GM12878 (cell line): ENCODE measurements at regions not wholly inside any gene's neighbourhood (a gene's known extent, or its start where the extent isn't known, plus 50 kb on each side); places are given as distances from the start of the nearest gene placed in this dataset.

ENCODE experiments used
- ATAC-seq: fragments of 200-7000 bp; cut with Tn5 transposase; 3 replicates; pipeline ENCODE4 v1.9.1; 2020; ENCODE audit warnings: mild to moderate bottlenecking, moderate library complexity
- BruUV-seq: library from RNA; stranded (reverse); fragments of 400-500 nt; replicated peaks from 2 replicates; lab custom pipeline; 2021; lab: Mats Ljungman, UMichigan
- CTCF ChIA-PET: fragments of 300-600 bp; sonication (Branson Sonifier 250); formaldehyde crosslinking; extraction: SDS; loops from one replicate; lab custom pipeline; 2021; ENCODE audit warnings: inconsistent platforms; lab: Yijun Ruan, JAX
- POLR2A ChIA-PET: fragments of 350-600 bp; formaldehyde crosslinking; extraction: SDS; loops from one replicate; lab custom pipeline; 2021; ENCODE audit warnings: inconsistent platforms; lab: Charles Lee
- RAD21 ChIA-PET: fragments of 300-600 bp; sonication (Branson Sonifier 250); formaldehyde crosslinking; loops from one replicate; lab custom pipeline; 2023; ENCODE audit warnings: antibody characterized with exemption; ENCODE audit not compliant: unreplicated experiment; lab: Charles Lee
- SMC1A ChIA-PET: fragments of 300-600 bp; sonication (Branson Sonifier 250); formaldehyde crosslinking; loops from one replicate; lab custom pipeline; 2023; ENCODE audit not compliant: unreplicated experiment, uncharacterized antibody; lab: Charles Lee
- DNase-seq: peaks from one replicate; pipeline ENCODE4 v3.0.0-alpha.2; 2011; ENCODE audit warnings: low read depth, low spot score
- FAIRE-seq: peaks from 3 replicates; lab custom pipeline; 2011; peaks lifted over from hg19 to GRCh38; lab: Jason Lieb, UNC
- H2AFZ ChIP-seq: 2 replicates; pipeline ENCODE4 v1.6.0; 2011; ENCODE audit warnings: low read depth, low read length, control low read depth; ENCODE audit not compliant: control insufficient read depth
- H3K27ac ChIP-seq: 2 replicates; pipeline ENCODE4 v1.5.1; 2011; ENCODE audit warnings: control low read depth; ENCODE audit not compliant: control insufficient read depth, insufficient read depth
- H3K27me3 ChIP-seq, 2 experiments: replicated peaks in 1 of 2; 2 replicates each; pipeline versions ENCODE4 v1.6.0 to v1.6.1; 2011; ENCODE audit warnings: low read length in 1 of 2; ENCODE audit not compliant: control insufficient read depth in 2 of 2, insufficient read depth in 2 of 2
- H3K36me3 ChIP-seq, 2 experiments: 2 replicates each; pipeline ENCODE4 v1.5.1; 2011; ENCODE audit warnings: low read length in 1 of 2; ENCODE audit not compliant: control insufficient read depth in 2 of 2, insufficient read depth in 2 of 2
- H3K4me1 ChIP-seq: 2 replicates; pipeline ENCODE4 v1.6.1; 2011; ENCODE audit warnings: mild to moderate bottlenecking, low read length, moderate library complexity, mixed read lengths; ENCODE audit not compliant: control insufficient read depth, insufficient read depth
- H3K4me2 ChIP-seq: 2 replicates; pipeline ENCODE4 v1.6.0; 2011; ENCODE audit warnings: control low read depth; ENCODE audit not compliant: control insufficient read depth, insufficient read depth
- H3K4me3 ChIP-seq: fragments of 200-600 bp; sonication (generic); 2 replicates; pipeline ENCODE4 v1.5.1; 2016
- H3K79me2 ChIP-seq: 2 replicates; pipeline ENCODE4 v1.6.0; 2011; ENCODE audit warnings: low read length; ENCODE audit not compliant: control insufficient read depth, insufficient read depth
- H3K9ac ChIP-seq: 2 replicates; pipeline ENCODE4 v1.8.0; 2011; ENCODE audit warnings: low read length, control low read depth, mixed read lengths; ENCODE audit not compliant: control insufficient read depth, insufficient read depth
- H3K9me3 ChIP-seq: replicated peaks from 3 replicates; pipeline ENCODE4 v1.5.1; 2011; ENCODE audit warnings: mild to moderate bottlenecking, low read length; ENCODE audit not compliant: control insufficient read depth, insufficient read depth
- H4K20me1 ChIP-seq: 2 replicates; pipeline ENCODE4 v1.6.0; 2011; ENCODE audit not compliant: control insufficient read depth, insufficient read depth
- ATF7 ChIP-seq: fragments of 450-650 bp; IDR thresholded peaks from 2 replicates; pipeline ENCODE4 v1.6.1; 2016; ENCODE audit warnings: low read depth, mild to moderate bottlenecking
- CEBPB ChIP-seq, 2 experiments: fragments of 150-350 bp in 1 of 2; IDR thresholded peaks; 2 replicates each; pipeline ENCODE4 v1.6.1; 2012 to 2014; ENCODE audit warnings: low read depth in 2 of 2, low read length in 2 of 2, borderline replicate concordance in 1 of 2, inconsistent platforms in 1 of 2
- CREM ChIP-seq: IDR thresholded peaks from 2 replicates; pipeline ENCODE4 v1.6.1; 2014; ENCODE audit warnings: antibody characterized with exemption, low read depth
- HCFC1 ChIP-seq: fragments of 150-350 bp; IDR thresholded peaks from 2 replicates; pipeline ENCODE4 v1.6.1; 2014; ENCODE audit warnings: low read length
- MEF2A ChIP-seq: IDR thresholded peaks from 2 replicates; pipeline ENCODE4 v1.6.1; 2011; ENCODE audit warnings: low read depth, mild to moderate bottlenecking, low read length, moderate library complexity; ENCODE audit not compliant: insufficient read depth
- NBN ChIP-seq: fragments of 450-650 bp; IDR thresholded peaks from 2 replicates; pipeline ENCODE4 v1.6.1; 2016
- NFYB ChIP-seq: IDR thresholded peaks from 2 replicates; pipeline ENCODE4 v1.6.1; 2011; ENCODE audit warnings: low read depth, mild to moderate bottlenecking, low read length, improper control_type of control experiment, moderate library complexity; ENCODE audit not compliant: insufficient read depth
- NKRF ChIP-seq: fragments of 450-650 bp; conservative IDR thresholded peaks from 2 replicates; pipeline ENCODE4 v1.6.1; 2017; ENCODE audit warnings: mild to moderate bottlenecking, moderate library complexity
- NR2C2 ChIP-seq: IDR thresholded peaks from 2 replicates; pipeline ENCODE4 v1.6.1; 2011; ENCODE audit warnings: borderline replicate concordance, low read depth; ENCODE audit not compliant: control insufficient read depth, insufficient read length
- RFX5 ChIP-seq: IDR thresholded peaks from 2 replicates; pipeline ENCODE4 v1.6.1; 2011; ENCODE audit warnings: low read depth, low read length, improper control_type of control experiment
- SMAD1 ChIP-seq: fragments of 450-650 bp; IDR thresholded peaks from 2 replicates; pipeline ENCODE4 v1.6.1; 2018; ENCODE audit warnings: mild to moderate bottlenecking, low read depth; ENCODE audit not compliant: partially characterized antibody
- TCF7 ChIP-seq: IDR thresholded peaks from 2 replicates; pipeline ENCODE4 v1.6.1; 2014; ENCODE audit warnings: antibody characterized with exemption, borderline replicate concordance
- ZBED1 ChIP-seq: IDR thresholded peaks from 2 replicates; pipeline ENCODE4 v1.6.1; 2016; ENCODE audit warnings: borderline replicate concordance
- ZNF207 ChIP-seq: fragments of 450-650 bp; IDR thresholded peaks from 2 replicates; pipeline ENCODE4 v1.6.1; 2014; ENCODE audit warnings: antibody characterized with exemption, mild to moderate bottlenecking, borderline replicate concordance
- ZZZ3 ChIP-seq: IDR thresholded peaks from 2 replicates; pipeline ENCODE4 v1.6.1; 2011; ENCODE audit warnings: low read depth; ENCODE audit not compliant: control insufficient read depth, insufficient read length
- WGBS: methylation state at CpG from one replicate; pipeline ENCODE4 v1.1.6; 2016; ENCODE audit warnings: low lambda C conversion rate; ENCODE audit not compliant: insufficient replicate concordance, insufficient coverage; ENCODE audit errors: missing lambda C conversion rate; 5-methylcytosine and 5-hydroxymethylcytosine counted together
- in situ Hi-C: fragments of 300-500 bp; cut with MboI; formaldehyde crosslinking; loops from 9 replicates; pipeline ENCODE4 v1.14.3; 2018; ENCODE audit warnings: mixed read lengths
- intact Hi-C: fragments of 100-400 bp; cut with micrococcal nuclease; formaldehyde crosslinking; loops from one replicate; pipeline ENCODE4 v1.14.2; 2022; ENCODE audit not compliant: unreplicated experiment

DNA sequence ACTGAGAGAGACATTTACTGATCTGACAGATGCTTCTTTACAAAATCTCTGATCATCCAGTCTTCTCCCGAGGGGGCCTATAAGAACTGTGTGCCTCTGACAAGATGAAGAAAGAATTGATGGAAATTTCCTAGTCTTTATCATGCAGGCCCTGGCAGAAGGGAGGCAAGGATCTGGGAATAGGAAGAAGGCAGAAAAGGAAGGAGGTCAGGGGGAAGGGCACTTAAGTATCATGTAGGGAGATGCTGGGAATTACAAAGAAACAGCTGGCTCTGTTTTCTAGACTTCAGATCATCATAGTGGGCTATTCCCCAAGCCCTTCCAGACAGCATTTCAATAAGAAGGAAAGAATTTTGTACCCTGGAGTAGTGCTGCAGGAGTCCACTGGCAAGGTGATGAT lies 243.3 kb upstream of the MOCS1 start:
- Histone ChIP-seq H4K20me1 (no peaks in the 10 kb centered on the region), H3K27ac (no peak overlapping the region), H3K79me2 (no peaks in the 10 kb centered on the region), H3K27me3 (no peaks in the 10 kb centered on the region), H3K4me3 (no peak overlapping the region), H3K9me3 (no peaks in the 10 kb centered on the region; the same call in 1 of the 3 replicates), H2AFZ (no peak overlapping the region), H3K9ac (no peak overlapping the region), H3K36me3 (no peaks in the 10 kb centered on the region), H3K4me1 (no peaks in the 10 kb centered on the region), H3K4me2 (no peak overlapping the region)
- DNase-seq: no peak
- TF ChIP-seq NFYB (no peak), HCFC1 (no peak), ZNF207 (no peak), SMAD1 (no peak), CREM (no peak), ZBED1 (no peak), ATF7 (no peak)
- POLR2A ChIA-PET: no interaction called here
- SMC1A ChIA-PET: interaction anchor here (1.9 kb wide), 2 partner anchors 10 to 32 kb away, joined by 5 to 6 read pairs; no protein-coding TSS in a partner anchor
- ATAC-seq: no peak
- intact Hi-C loops (no loop called here), in situ Hi-C loops (no loop called here)
- RAD21 ChIA-PET: no interaction called here
- no peak for FAIRE-seq
- CTCF ChIA-PET: no interaction called here
- 7% methylated on average over 1 of the region's 1 CpG for WGBS
- BruUV-seq: no TSS peak

DNA sequence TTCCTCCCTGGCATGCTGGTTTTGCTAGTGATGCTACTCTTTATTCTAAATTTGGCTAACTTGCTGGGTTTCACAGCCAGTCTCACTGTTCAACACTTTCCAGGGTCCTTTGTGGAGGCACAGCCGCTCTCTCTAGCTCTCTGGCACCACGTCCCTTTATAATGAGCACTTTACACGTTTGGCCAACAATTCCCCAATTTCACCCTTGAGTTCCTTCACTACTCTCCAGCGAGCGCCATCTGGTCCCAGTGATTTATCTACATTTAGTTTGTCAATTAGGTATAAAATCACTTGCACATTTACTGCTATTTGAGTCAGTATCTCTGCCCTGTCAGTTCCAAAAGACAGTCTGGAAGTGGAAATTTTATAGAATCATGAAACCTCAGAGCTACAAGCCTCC lies 241.9 kb upstream of the MOCS1 start:
- FAIRE-seq: no peak
- no peaks in the 10 kb centered on the region for H3K4me1 ChIP-seq
- no peaks in the 10 kb centered on the region for H3K27me3 ChIP-seq
- 0% methylated on average over 5 of the region's 5 CpGs for WGBS
- ChIA-PET CTCF (no interaction called here), SMC1A (interaction anchor here (0.8 to 1.4 kb wide), 5 partner anchors 8 to 31 kb away, joined by 3 to 4 read pairs (median 3); no protein-coding TSS in a partner anchor), POLR2A (no interaction called here), RAD21 (no interaction called here)
- no peak for TF ChIP-seq MEF2A
- no peak for TF ChIP-seq NR2C2
- no peak for TF ChIP-seq NKRF
- TF ChIP-seq TCF7: no peak
- TF ChIP-seq NBN: no peak
- no peak for TF ChIP-seq CEBPB (IDR thresholded peaks at IDR 0.05; ENCODE audit: borderline replicate concordance in 1 of 2, low read depth in 2 of 2, low read length in 2 of 2)
- no peak for TF ChIP-seq ZZZ3
- no peak for TF ChIP-seq RFX5
- no peak overlapping the region for H3K4me3 ChIP-seq
- BruUV-seq: no TSS peak
- no peak for DNase-seq
- H3K79me2 ChIP-seq: no peaks in the 10 kb centered on the region
- no peak overlapping the region for H3K4me2 ChIP-seq
- in situ Hi-C loops: no loop called here
- H3K27ac ChIP-seq: no peak overlapping the region
- no peak for ATAC-seq
- no peaks in the 10 kb centered on the region; the same call in 1 of the 3 replicates for H3K9me3 ChIP-seq
- H3K36me3 ChIP-seq: no peaks in the 10 kb centered on the region
- intact Hi-C loops: no loop called here
- H3K9ac ChIP-seq: no peak overlapping the region
- H4K20me1 ChIP-seq: no peaks in the 10 kb centered on the region
- H2AFZ ChIP-seq: no peak overlapping the region
